GM18507 (cell line): ENCODE measurements at regions not wholly inside any gene's neighbourhood (a gene's known extent, or its start where the extent isn't known, plus 50 kb on each side); places are given as distances from the start of the nearest gene placed in this dataset.
A peak's percentile ranks its signal among the peaks of the same experiment; 100 is the strongest.

Source experiments
- DNase-seq: peaks from one replicate; pipeline ENCODE4 v3.0.0; 2011; ENCODE audit warnings: low read depth; ENCODE audit not compliant: insufficient read length; ENCODE audit errors: extremely low spot score
- FAIRE-seq: peaks from 2 replicates; lab custom pipeline; 2011; peaks lifted over from hg19 to GRCh38; lab: Jason Lieb, UNC

DNA sequence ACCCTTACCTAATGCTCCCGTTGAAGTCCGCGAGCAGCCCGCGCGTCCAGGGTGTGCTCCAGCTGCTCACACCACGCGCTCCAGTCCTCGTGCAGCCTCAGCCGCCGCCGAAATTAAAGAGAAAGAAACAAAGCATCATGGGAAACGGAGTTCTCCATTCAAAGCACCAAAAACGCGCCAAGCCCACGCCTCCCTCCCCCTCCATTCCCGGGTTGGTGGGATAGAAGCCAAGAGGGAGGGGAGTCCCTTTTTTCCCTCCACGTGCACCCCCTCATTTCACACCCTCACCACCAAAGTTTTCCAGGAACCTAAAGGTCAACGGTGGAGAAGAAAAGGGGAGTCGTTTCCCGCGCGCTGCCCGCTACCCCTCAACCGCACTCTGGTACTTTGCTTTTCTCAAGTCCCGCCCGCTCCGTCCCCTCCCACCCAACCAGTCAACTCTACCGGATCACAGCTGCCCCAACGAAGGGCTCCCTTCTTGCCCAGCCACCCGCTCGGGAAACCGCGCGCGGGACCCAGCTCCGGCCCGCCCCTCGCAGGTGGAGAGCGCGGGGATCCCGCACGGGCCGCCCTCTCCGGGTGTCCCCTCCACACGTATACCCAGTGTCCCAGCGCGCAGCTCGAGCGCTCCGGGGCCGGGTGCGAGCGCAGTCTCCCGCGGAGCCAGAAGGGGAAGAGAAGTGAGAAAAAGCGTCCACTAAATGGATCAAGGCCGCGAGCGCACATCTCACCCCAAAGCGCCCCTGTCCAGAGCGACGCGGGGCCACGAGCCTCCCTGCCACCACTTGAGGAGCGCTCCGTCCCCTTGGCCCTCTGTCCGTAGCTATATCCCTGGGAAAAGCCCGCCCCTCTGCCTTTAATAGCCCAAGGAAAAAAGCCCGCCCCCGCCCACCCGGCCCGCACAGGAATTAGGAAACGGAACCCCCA lies 65.1 kb upstream of the CCDC160 start:
- FAIRE-seq (peak; percentile 80), DNase-seq (no peak)

- DNase-seq (no peak), FAIRE-seq (peak; percentile 67)
Observed at GRCh38 chrX:134172588-134173259, 64.3 kb upstream of the CCDC160 start.

- FAIRE-seq = peak; percentile 69
- no peak for DNase-seq
Observed at GRCh38 chrX:134173541-134174272, 63.3 kb upstream of the CCDC160 start.

- DNase-seq = no peak
- peak; percentile 21 for FAIRE-seq
Observed at GRCh38 chrX:134174273-134174660, 62.7 kb upstream of the CCDC160 start.

GRCh38 chrX:134174859-134175258 lies 62.1 kb upstream of the CCDC160 start:
- DNase-seq (no peak), FAIRE-seq (peak; percentile 15)

DNA sequence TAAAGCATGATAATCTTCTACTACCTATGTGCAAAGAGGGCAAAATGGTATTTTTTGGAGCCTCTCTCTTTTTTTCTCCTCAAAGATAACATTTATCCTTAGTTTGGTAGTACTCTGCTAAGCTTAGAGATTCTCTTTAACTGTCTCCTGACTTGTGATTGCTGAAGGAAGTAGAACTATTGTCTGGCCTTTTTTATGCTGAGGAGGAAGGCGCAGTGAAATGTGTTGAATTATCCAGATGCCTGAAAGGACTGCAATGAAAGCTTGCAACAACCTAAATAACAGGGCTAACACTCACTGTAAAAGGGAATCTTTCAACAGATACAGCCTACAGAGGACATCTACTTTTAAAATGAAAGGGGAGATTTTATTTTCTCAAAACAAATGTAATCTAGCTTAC lies 59.5 kb upstream of the CCDC160 start:
- FAIRE-seq = no peak
- no peak for DNase-seq

- FAIRE-seq (no peak), DNase-seq (no peak)
Observed at GRCh38 chrX:134180601-134181274, 56.2 kb upstream of the CCDC160 start.

GRCh38 chrX:134181275-134181660 lies 55.7 kb upstream of the CCDC160 start:
- FAIRE-seq (no peak), DNase-seq (no peak)

GRCh38 chrX:134183665-134184064 lies 53.3 kb upstream of the CCDC160 start:
- FAIRE-seq (no peak), DNase-seq (no peak)

DNA sequence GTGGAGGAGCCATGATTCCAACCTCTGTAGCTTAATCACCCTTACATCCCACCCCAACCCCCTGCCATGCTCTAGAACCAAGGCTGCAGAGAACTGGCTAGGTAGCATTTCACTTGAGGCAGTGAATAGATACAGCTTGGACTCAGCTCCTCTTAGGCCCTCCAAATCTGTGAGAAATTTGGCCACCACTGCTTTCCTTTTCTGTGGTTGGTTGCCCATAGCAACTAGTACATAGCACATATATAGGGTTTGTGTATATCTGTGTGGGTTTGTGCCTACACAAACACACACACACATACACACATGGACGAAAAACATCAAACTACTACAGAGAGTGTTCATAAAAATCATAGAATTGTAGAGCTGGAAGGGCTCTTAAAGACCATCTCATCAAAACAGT lies 52.0 kb upstream of the CCDC160 start:
- FAIRE-seq (no peak), DNase-seq (no peak)

- no peak for DNase-seq
- peak; percentile 94 for FAIRE-seq
Observed at GRCh38 chrX:134186362-134187121, 50.4 kb upstream of the CCDC160 start.
